ENCODE measurements at regions not wholly inside any gene's neighbourhood (a gene's known extent, or its start where the extent isn't known, plus 50 kb on each side); places are given as distances from the start of the nearest gene placed in this dataset.

GRCh38 chr4:187179086-187180058 lies 455.7 kb upstream of the FAT1 start:
- Histone ChIP-seq H3K27me3 (ENCODE audit: control insufficient read depth in 1 of 2, insufficient read depth in 2 of 2, low read length in 2 of 2) (no peaks in the 10 kb centered on the region), H3K36me3 (ENCODE audit: control insufficient read depth in 2 of 2, insufficient read depth in 2 of 2, low read length in 2 of 2) (no peaks in the 10 kb centered on the region), H3K9me3 (ENCODE audit: control insufficient read depth in 2 of 2, low read length in 2 of 2) (no peaks in the 10 kb centered on the region), H3K9ac (ENCODE audit: low read length in 2 of 2) (no peak overlapping the region), H3K27ac (ENCODE audit: low read length) (no peak overlapping the region), H3K4me1 (ENCODE audit: control insufficient read depth, insufficient read depth, low read length) (no peaks in the 10 kb centered on the region), H3K4me3 (ENCODE audit: low read length in 2 of 2) (no peak overlapping the region)

GRCh38 chr4:187181054-187181453 lies 457.4 kb upstream of the FAT1 start:
- Histone ChIP-seq H3K27me3 (ENCODE audit: control insufficient read depth in 1 of 2, insufficient read depth in 2 of 2, low read length in 2 of 2) (no peaks in the 10 kb centered on the region), H3K36me3 (ENCODE audit: control insufficient read depth in 2 of 2, insufficient read depth in 2 of 2, low read length in 2 of 2) (no peaks in the 10 kb centered on the region), H3K4me1 (ENCODE audit: control insufficient read depth, insufficient read depth, low read length) (no peaks in the 10 kb centered on the region), H3K4me3 (ENCODE audit: low read length in 2 of 2) (no peak overlapping the region), H3K9ac (ENCODE audit: low read length in 2 of 2) (no peak overlapping the region), H3K27ac (ENCODE audit: low read length) (no peak overlapping the region), H3K9me3 (ENCODE audit: control insufficient read depth in 2 of 2, low read length in 2 of 2) (no peaks in the 10 kb centered on the region)

- Histone ChIP-seq H3K9me3 (ENCODE audit: control insufficient read depth in 2 of 2, low read length in 2 of 2) (no peaks in the 10 kb centered on the region), H3K4me1 (ENCODE audit: control insufficient read depth, insufficient read depth, low read length) (no peaks in the 10 kb centered on the region), H3K27me3 (ENCODE audit: control insufficient read depth in 1 of 2, insufficient read depth in 2 of 2, low read length in 2 of 2) (no peaks in the 10 kb centered on the region), H3K9ac (ENCODE audit: low read length in 2 of 2) (no peak overlapping the region), H3K36me3 (ENCODE audit: control insufficient read depth in 2 of 2, insufficient read depth in 2 of 2, low read length in 2 of 2) (no peaks in the 10 kb centered on the region), H3K27ac (ENCODE audit: low read length) (no peak overlapping the region), H3K4me3 (ENCODE audit: low read length in 2 of 2) (no peak overlapping the region)
Observed at GRCh38 chr4:187183346-187183745, 459.7 kb upstream of the FAT1 start.

- H3K4me3 ChIP-seq (ENCODE audit: low read length in 2 of 2) = no peak overlapping the region
- H3K9ac ChIP-seq (ENCODE audit: low read length in 2 of 2) = no peak overlapping the region
- H3K36me3 ChIP-seq (ENCODE audit: control insufficient read depth in 2 of 2, insufficient read depth in 2 of 2, low read length in 2 of 2) = no peaks in the 10 kb centered on the region
- H3K9me3 ChIP-seq (ENCODE audit: control insufficient read depth in 2 of 2, low read length in 2 of 2) = no peaks in the 10 kb centered on the region
- H3K27ac ChIP-seq (ENCODE audit: low read length) = no peak overlapping the region
- H3K4me1 ChIP-seq (ENCODE audit: control insufficient read depth, insufficient read depth, low read length) = no peaks in the 10 kb centered on the region
- H3K27me3 ChIP-seq (ENCODE audit: control insufficient read depth in 1 of 2, insufficient read depth in 2 of 2, low read length in 2 of 2) = no peaks in the 10 kb centered on the region
Observed at GRCh38 chr4:187183826-187184225, 460.2 kb upstream of the FAT1 start.

- Histone ChIP-seq H3K4me1 (ENCODE audit: control insufficient read depth, insufficient read depth, low read length) (no peaks in the 10 kb centered on the region), H3K9me3 (ENCODE audit: control insufficient read depth in 2 of 2, low read length in 2 of 2) (no peaks in the 10 kb centered on the region), H3K9ac (ENCODE audit: low read length in 2 of 2) (no peak overlapping the region), H3K27me3 (ENCODE audit: control insufficient read depth in 1 of 2, insufficient read depth in 2 of 2, low read length in 2 of 2) (no peaks in the 10 kb centered on the region), H3K36me3 (ENCODE audit: control insufficient read depth in 2 of 2, insufficient read depth in 2 of 2, low read length in 2 of 2) (no peaks in the 10 kb centered on the region), H3K4me3 (ENCODE audit: low read length in 2 of 2) (no peak overlapping the region), H3K27ac (ENCODE audit: low read length) (no peak overlapping the region)
Observed at GRCh38 chr4:187184508-187184907, 460.9 kb upstream of the FAT1 start.

GRCh38 chr4:187188118-187188517 lies 464.5 kb upstream of the FAT1 start:
- Histone ChIP-seq H3K36me3 (ENCODE audit: control insufficient read depth in 2 of 2, insufficient read depth in 2 of 2, low read length in 2 of 2) (no peaks in the 10 kb centered on the region), H3K4me1 (ENCODE audit: control insufficient read depth, insufficient read depth, low read length) (no peaks in the 10 kb centered on the region), H3K27me3 (ENCODE audit: control insufficient read depth in 1 of 2, insufficient read depth in 2 of 2, low read length in 2 of 2) (no peaks in the 10 kb centered on the region), H3K27ac (ENCODE audit: low read length) (no peak overlapping the region), H3K9ac (ENCODE audit: low read length in 2 of 2) (no peak overlapping the region), H3K4me3 (ENCODE audit: low read length in 2 of 2) (no peak overlapping the region), H3K9me3 (ENCODE audit: control insufficient read depth in 2 of 2, low read length in 2 of 2) (no peaks in the 10 kb centered on the region)

- Histone ChIP-seq H3K9ac (ENCODE audit: low read length in 2 of 2) (no peak overlapping the region), H3K27ac (ENCODE audit: low read length) (no peak overlapping the region), H3K27me3 (ENCODE audit: control insufficient read depth in 1 of 2, insufficient read depth in 2 of 2, low read length in 2 of 2) (no peaks in the 10 kb centered on the region), H3K4me3 (ENCODE audit: low read length in 2 of 2) (no peak overlapping the region), H3K4me1 (ENCODE audit: control insufficient read depth, insufficient read depth, low read length) (no peaks in the 10 kb centered on the region), H3K9me3 (ENCODE audit: control insufficient read depth in 2 of 2, low read length in 2 of 2) (no peaks in the 10 kb centered on the region), H3K36me3 (ENCODE audit: control insufficient read depth in 2 of 2, insufficient read depth in 2 of 2, low read length in 2 of 2) (no peaks in the 10 kb centered on the region)
Observed at GRCh38 chr4:187188741-187189140, 465.1 kb upstream of the FAT1 start.

- Histone ChIP-seq H3K27ac (ENCODE audit: low read length) (no peak overlapping the region), H3K36me3 (ENCODE audit: control insufficient read depth in 2 of 2, insufficient read depth in 2 of 2, low read length in 2 of 2) (no peaks in the 10 kb centered on the region)
Observed at GRCh38 chr4:187190390-187190789, 466.7 kb upstream of the FAT1 start.

GRCh38 chr4:187191676-187192075 lies 468.0 kb upstream of the FAT1 start:
- Histone ChIP-seq H3K27me3 (ENCODE audit: control insufficient read depth in 1 of 2, insufficient read depth in 2 of 2, low read length in 2 of 2) (no peaks in the 10 kb centered on the region), H3K9me3 (ENCODE audit: control insufficient read depth in 2 of 2, low read length in 2 of 2) (no peaks in the 10 kb centered on the region), H3K9ac (ENCODE audit: low read length in 2 of 2) (no peak overlapping the region), H3K27ac (ENCODE audit: low read length) (no peak overlapping the region), H3K36me3 (ENCODE audit: control insufficient read depth in 2 of 2, insufficient read depth in 2 of 2, low read length in 2 of 2) (no peaks in the 10 kb centered on the region), H3K4me3 (ENCODE audit: low read length in 2 of 2) (no peak overlapping the region), H3K4me1 (ENCODE audit: control insufficient read depth, insufficient read depth, low read length) (no peaks in the 10 kb centered on the region)

More at GRCh38 chr4:187190390-187190789, 466.7 kb upstream of the FAT1 start:
- Histone ChIP-seq H3K9me3 (ENCODE audit: control insufficient read depth in 2 of 2, low read length in 2 of 2) (no peaks in the 10 kb centered on the region), H3K9ac (ENCODE audit: low read length in 2 of 2) (no peak overlapping the region), H3K4me3 (ENCODE audit: low read length in 2 of 2) (no peak overlapping the region), H3K4me1 (ENCODE audit: control insufficient read depth, insufficient read depth, low read length) (no peaks in the 10 kb centered on the region), H3K27me3 (ENCODE audit: control insufficient read depth in 1 of 2, insufficient read depth in 2 of 2, low read length in 2 of 2) (no peaks in the 10 kb centered on the region)

GRCh38 chr4:187192266-187192665 lies 468.6 kb upstream of the FAT1 start:
- Histone ChIP-seq H3K4me1 (ENCODE audit: control insufficient read depth, insufficient read depth, low read length) (no peaks in the 10 kb centered on the region), H3K4me3 (ENCODE audit: low read length in 2 of 2) (no peak overlapping the region), H3K9me3 (ENCODE audit: control insufficient read depth in 2 of 2, low read length in 2 of 2) (no peaks in the 10 kb centered on the region)

GRCh38 chr4:187193141-187193540 lies 469.5 kb upstream of the FAT1 start:
- Histone ChIP-seq H3K27ac (ENCODE audit: low read length) (no peak overlapping the region), H3K4me1 (ENCODE audit: control insufficient read depth, insufficient read depth, low read length) (no peaks in the 10 kb centered on the region), H3K4me3 (ENCODE audit: low read length in 2 of 2) (no peak overlapping the region), H3K9ac (ENCODE audit: low read length in 2 of 2) (no peak overlapping the region), H3K36me3 (ENCODE audit: control insufficient read depth in 2 of 2, insufficient read depth in 2 of 2, low read length in 2 of 2) (no peaks in the 10 kb centered on the region), H3K9me3 (ENCODE audit: control insufficient read depth in 2 of 2, low read length in 2 of 2) (no peaks in the 10 kb centered on the region), H3K27me3 (ENCODE audit: control insufficient read depth in 1 of 2, insufficient read depth in 2 of 2, low read length in 2 of 2) (no peaks in the 10 kb centered on the region)

More at GRCh38 chr4:187192266-187192665, 468.6 kb upstream of the FAT1 start:
- Histone ChIP-seq H3K27me3 (ENCODE audit: control insufficient read depth in 1 of 2, insufficient read depth in 2 of 2, low read length in 2 of 2) (no peaks in the 10 kb centered on the region), H3K36me3 (ENCODE audit: control insufficient read depth in 2 of 2, insufficient read depth in 2 of 2, low read length in 2 of 2) (no peaks in the 10 kb centered on the region), H3K9ac (ENCODE audit: low read length in 2 of 2) (no peak overlapping the region), H3K27ac (ENCODE audit: low read length) (no peak overlapping the region)
